ENCODE measurements at regions not wholly inside any gene's neighbourhood (a gene's known extent, or its start where the extent isn't known, plus 50 kb on each side); places are given as distances from the start of the nearest gene placed in this dataset.

DNA sequence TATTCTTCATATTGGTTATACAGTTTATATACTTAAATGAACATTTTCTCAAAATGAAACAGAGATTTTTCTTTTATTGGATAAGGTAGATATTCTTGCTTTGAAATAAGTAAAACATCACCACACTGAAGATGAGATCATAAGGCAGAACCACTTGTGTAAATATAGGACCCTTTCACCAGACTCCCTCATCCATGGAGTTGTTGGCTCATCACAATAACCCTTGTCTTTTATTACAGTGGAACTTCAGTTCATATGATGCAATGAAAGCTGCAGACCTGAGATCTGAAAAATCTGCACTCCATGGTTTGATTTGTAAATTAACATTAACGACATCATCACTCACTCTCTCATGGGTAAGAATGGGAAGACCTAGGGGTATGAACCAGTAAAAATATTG is 51.9 kb upstream of the DBX2 start:
- H3K4me3 ChIP-seq (ENCODE audit: low read length in 2 of 2): no peak overlapping the region
- ChIA-PET POLR2A (ENCODE audit: partially characterized antibody) (no interaction called here), CTCF (ENCODE audit: partially characterized antibody) (no interaction called here)
- intact Hi-C loops (cut with micrococcal nuclease): no loop called here
- H3K36me3 ChIP-seq (ENCODE audit: insufficient read depth, low read length): no peaks in the 10 kb centered on the region
- no peaks in the 10 kb centered on the region for H3K27me3 ChIP-seq (ENCODE audit: insufficient read depth, low read length)
- no peak overlapping the region for H3K27ac Mint-ChIP-seq
- no peaks in the 10 kb centered on the region for H3K4me1 ChIP-seq (ENCODE audit: insufficient read depth, low read length)
- no peak overlapping the region for H3K4me3 Mint-ChIP-seq
- H3K36me3 Mint-ChIP-seq: no peaks in the 10 kb centered on the region
- H3K4me1 Mint-ChIP-seq: no peaks in the 10 kb centered on the region
- peaks cover 0 to 4% (median 0%) of the 10 kb centered on the region in 8 donors for H3K9me3 Mint-ChIP-seq
- DNase-seq: no peak
- H3K9me3 ChIP-seq (ENCODE audit: control insufficient read depth in 1 of 2, low read length in 2 of 2): no peaks in the 10 kb centered on the region
- peaks cover 11 to 15% of the 10 kb centered on the region in 2 donors for H3K27me3 Mint-ChIP-seq
- H3K27ac ChIP-seq (ENCODE audit: low read depth, low read length): no peak overlapping the region

DNA sequence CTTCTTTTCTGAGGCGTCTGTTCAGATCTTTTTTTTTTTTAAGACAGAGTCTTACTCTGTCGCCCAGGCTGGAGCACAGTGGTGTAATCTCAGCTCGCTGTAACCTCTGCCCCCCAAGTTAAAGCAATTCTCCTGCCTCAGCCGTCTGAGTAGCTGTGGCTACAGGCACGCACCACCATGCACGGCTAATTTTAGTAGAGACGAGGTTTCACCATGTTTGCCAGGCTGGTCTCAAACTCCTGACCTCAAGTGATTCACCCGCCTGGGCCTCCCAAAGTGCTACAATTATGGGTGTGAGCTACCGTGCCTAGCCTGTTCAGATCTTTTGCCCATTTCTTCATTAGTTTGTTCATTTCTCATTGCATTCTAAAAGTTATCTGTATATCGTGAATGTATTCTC is 55.1 kb upstream of the DBX2 start:
- H3K27me3 Mint-ChIP-seq: peaks cover 3 to 8% of the 10 kb centered on the region in 2 donors
- Histone ChIP-seq H3K27ac (ENCODE audit: low read depth, low read length) (no peak overlapping the region), H3K9me3 (ENCODE audit: control insufficient read depth in 1 of 2, low read length in 2 of 2) (no peaks in the 10 kb centered on the region), H3K27me3 (ENCODE audit: insufficient read depth, low read length) (no peaks in the 10 kb centered on the region), H3K4me1 (ENCODE audit: insufficient read depth, low read length) (no peaks in the 10 kb centered on the region), H3K4me3 (ENCODE audit: low read length in 2 of 2) (no peak overlapping the region), H3K36me3 (ENCODE audit: insufficient read depth, low read length) (no peaks in the 10 kb centered on the region)
- no peak for DNase-seq
- CTCF ChIA-PET (ENCODE audit: partially characterized antibody): no interaction called here
- no peaks in the 10 kb centered on the region for H3K36me3 Mint-ChIP-seq
- intact Hi-C loops (cut with micrococcal nuclease): no loop called here
- peaks cover 0 to 9% (median 0%) of the 10 kb centered on the region in 8 donors for H3K9me3 Mint-ChIP-seq
- no peaks in the 10 kb centered on the region for H3K4me1 Mint-ChIP-seq
- no peak overlapping the region for H3K4me3 Mint-ChIP-seq
- POLR2A ChIA-PET (ENCODE audit: partially characterized antibody): no interaction called here
- no peak overlapping the region for H3K27ac Mint-ChIP-seq

DNA sequence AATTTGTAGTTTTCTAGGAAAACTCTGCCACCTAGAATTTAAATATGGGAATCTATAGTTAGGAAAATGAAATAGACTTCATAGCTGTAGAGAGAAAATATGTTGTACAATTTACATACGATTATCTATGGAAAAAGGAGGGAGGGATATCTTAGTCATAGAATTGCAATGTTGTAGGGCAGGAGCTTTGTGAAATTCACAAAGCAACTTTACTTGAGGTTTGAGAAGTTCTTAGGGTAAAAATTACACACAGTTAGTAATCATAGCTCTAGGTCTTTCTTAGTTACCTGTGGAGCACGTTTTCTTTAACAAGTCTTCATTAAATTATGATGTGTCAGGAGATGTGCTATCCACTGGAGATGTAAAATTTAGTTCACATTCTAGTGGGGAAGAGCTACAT is 61.4 kb upstream of the DBX2 start:
- H3K27me3 ChIP-seq (ENCODE audit: insufficient read depth, low read length): no peaks in the 10 kb centered on the region
- DNase-seq: no peak
- ChIA-PET CTCF (ENCODE audit: partially characterized antibody) (no interaction called here), POLR2A (ENCODE audit: partially characterized antibody) (no interaction called here)
- no peak overlapping the region for H3K27ac ChIP-seq (ENCODE audit: low read depth, low read length)
- no peaks in the 10 kb centered on the region for H3K36me3 Mint-ChIP-seq
- peaks cover 0 to 5% of the 10 kb centered on the region in 2 donors for H3K27me3 Mint-ChIP-seq
- H3K4me1 Mint-ChIP-seq: no peaks in the 10 kb centered on the region
- H3K4me1 ChIP-seq (ENCODE audit: insufficient read depth, low read length): no peaks in the 10 kb centered on the region
- peaks cover 0 to 6% (median 0%) of the 10 kb centered on the region in 8 donors for H3K9me3 Mint-ChIP-seq
- no peak overlapping the region for H3K27ac Mint-ChIP-seq
- no peak overlapping the region for H3K4me3 Mint-ChIP-seq
- intact Hi-C loops (cut with micrococcal nuclease): no loop called here
- H3K4me3 ChIP-seq (ENCODE audit: low read length in 2 of 2): no peak overlapping the region
- H3K36me3 ChIP-seq (ENCODE audit: insufficient read depth, low read length): no peaks in the 10 kb centered on the region
- H3K9me3 ChIP-seq (ENCODE audit: control insufficient read depth in 1 of 2, low read length in 2 of 2): no peaks in the 10 kb centered on the region

DNA sequence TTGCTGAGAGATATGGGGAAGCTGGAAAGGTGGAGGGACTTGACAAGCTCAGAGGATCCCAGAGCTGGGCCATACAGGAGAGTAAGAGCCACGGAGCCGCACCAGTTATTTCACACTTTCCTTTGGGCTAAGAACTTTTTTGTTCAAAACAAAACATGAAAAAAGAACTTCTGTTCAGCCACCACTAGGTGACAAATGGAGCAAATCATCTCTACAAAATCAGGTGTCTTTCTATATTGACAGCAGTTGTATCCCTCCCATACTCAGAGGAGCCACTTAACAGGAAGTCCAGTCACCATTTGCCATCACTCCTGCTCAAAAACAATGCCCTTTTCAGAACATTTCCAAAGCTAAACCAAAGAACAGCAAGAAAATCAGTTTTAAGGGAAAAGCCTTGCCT is 70.3 kb upstream of the DBX2 start:
- CTCF ChIA-PET (ENCODE audit: partially characterized antibody): interaction anchor here (1.5 kb wide), 1 partner anchor 11 kb away, joined by 3 read pairs; no protein-coding TSS in a partner anchor
- no peak overlapping the region for H3K4me3 ChIP-seq (ENCODE audit: low read length in 2 of 2)
- H3K27ac Mint-ChIP-seq: no peak overlapping the region
- no peak overlapping the region for H3K4me3 Mint-ChIP-seq
- H3K4me1 Mint-ChIP-seq: no peaks in the 10 kb centered on the region
- no peaks in the 10 kb centered on the region for H3K9me3 Mint-ChIP-seq
- H3K4me1 ChIP-seq (ENCODE audit: insufficient read depth, low read length): no peaks in the 10 kb centered on the region
- H3K36me3 ChIP-seq (ENCODE audit: insufficient read depth, low read length): no peaks in the 10 kb centered on the region
- H3K27me3 Mint-ChIP-seq: no peaks in the 10 kb centered on the region
- intact Hi-C loops (cut with micrococcal nuclease): no loop called here
- no peaks in the 10 kb centered on the region for H3K9me3 ChIP-seq (ENCODE audit: control insufficient read depth in 1 of 2, low read length in 2 of 2)
- DNase-seq: no peak
- H3K36me3 Mint-ChIP-seq: no peaks in the 10 kb centered on the region
- no peaks in the 10 kb centered on the region for H3K27me3 ChIP-seq (ENCODE audit: insufficient read depth, low read length)
- POLR2A ChIA-PET (ENCODE audit: partially characterized antibody): no interaction called here
- no peak overlapping the region for H3K27ac ChIP-seq (ENCODE audit: low read depth, low read length)

DNA sequence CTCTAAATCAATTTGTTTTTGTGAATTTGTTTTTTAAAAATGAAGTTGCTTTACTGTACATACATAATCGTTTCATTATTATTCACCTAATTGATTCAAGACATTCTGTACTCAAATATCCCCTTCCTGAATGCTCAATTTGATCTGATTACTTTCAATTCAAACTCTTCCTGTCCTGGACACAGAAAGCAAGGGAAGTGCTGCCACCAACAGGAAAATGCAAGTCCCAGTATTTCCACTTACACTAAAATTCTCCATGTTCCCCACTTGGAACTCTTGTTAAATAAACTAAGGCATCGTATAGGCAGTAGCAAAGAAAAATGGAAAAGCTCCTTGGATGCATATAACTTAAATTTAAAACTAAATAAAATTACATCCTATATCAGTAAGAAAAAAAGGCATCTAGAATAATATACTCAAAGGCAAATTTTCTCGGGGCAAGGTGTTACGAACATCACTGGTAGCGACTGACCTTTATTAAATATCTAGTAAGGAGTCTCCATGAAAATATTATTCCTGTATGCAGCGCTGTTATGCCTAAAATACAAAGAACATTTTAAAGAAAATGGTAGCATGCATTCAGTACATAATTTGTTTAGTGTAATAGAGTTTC is 72.0 kb upstream of the DBX2 start:
- Histone ChIP-seq H3K4me3 (ENCODE audit: low read length in 2 of 2) (no peak overlapping the region), H3K4me1 (ENCODE audit: insufficient read depth, low read length) (no peaks in the 10 kb centered on the region), H3K9me3 (ENCODE audit: control insufficient read depth in 1 of 2, low read length in 2 of 2) (no peaks in the 10 kb centered on the region), H3K27ac (ENCODE audit: low read depth, low read length) (no peak overlapping the region), H3K36me3 (ENCODE audit: insufficient read depth, low read length) (no peaks in the 10 kb centered on the region), H3K27me3 (ENCODE audit: insufficient read depth, low read length) (no peaks in the 10 kb centered on the region)
- H3K27ac Mint-ChIP-seq: no peak overlapping the region
- intact Hi-C loops (cut with micrococcal nuclease): no loop called here
- H3K36me3 Mint-ChIP-seq: no peaks in the 10 kb centered on the region
- CTCF ChIA-PET (ENCODE audit: partially characterized antibody): no interaction called here
- DNase-seq: no peak
- H3K4me1 Mint-ChIP-seq: no peaks in the 10 kb centered on the region
- no peaks in the 10 kb centered on the region for H3K9me3 Mint-ChIP-seq
- H3K27me3 Mint-ChIP-seq: peaks cover 0 to 2% of the 10 kb centered on the region in 2 donors
- POLR2A ChIA-PET (ENCODE audit: partially characterized antibody): no interaction called here
- H3K4me3 Mint-ChIP-seq: no peak overlapping the region

DNA sequence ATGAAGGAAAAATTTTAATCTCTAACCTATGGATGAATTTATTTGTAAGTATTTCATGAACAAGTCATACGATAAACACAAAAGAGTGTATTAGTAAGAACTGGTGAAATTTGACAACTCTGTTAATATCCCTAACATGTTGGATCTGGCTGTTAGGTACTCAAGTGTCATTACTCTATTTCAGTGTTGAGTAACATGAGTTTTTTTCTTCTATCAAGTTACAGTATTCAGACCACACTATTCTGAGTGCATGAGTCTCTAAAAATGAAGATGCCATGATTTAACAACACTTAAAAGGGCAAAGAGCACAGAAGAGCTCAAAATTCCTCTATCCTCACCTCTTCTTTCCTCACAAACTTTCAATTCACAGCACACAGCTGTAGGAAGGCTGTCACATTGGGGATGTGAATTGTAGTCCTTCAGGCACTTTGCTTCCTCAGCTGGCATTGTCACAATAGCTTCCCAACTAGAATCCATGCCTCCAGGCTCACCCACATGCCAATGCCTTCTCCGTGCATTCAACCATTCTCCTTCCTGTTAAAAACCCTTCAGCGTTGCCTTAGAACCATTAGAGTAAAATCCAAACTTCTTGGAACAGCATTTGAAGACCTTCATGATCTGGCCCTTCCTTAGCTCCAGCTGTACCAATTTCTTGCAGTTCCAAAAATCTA is 73.7 kb upstream of the DBX2 start:
- Mint-ChIP-seq H3K4me1 (no peaks in the 10 kb centered on the region), H3K27ac (no peak overlapping the region), H3K27me3 (peaks cover 0 to 5% of the 10 kb centered on the region in 2 donors), H3K4me3 (no peak overlapping the region), H3K9me3 (no peaks in the 10 kb centered on the region), H3K36me3 (no peaks in the 10 kb centered on the region)
- intact Hi-C loops (cut with micrococcal nuclease): no loop called here
- H3K36me3 ChIP-seq (ENCODE audit: insufficient read depth, low read length): no peaks in the 10 kb centered on the region
- DNase-seq: no peak
- POLR2A ChIA-PET (ENCODE audit: partially characterized antibody): no interaction called here
- H3K4me1 ChIP-seq (ENCODE audit: insufficient read depth, low read length): no peaks in the 10 kb centered on the region
- H3K9me3 ChIP-seq (ENCODE audit: control insufficient read depth in 1 of 2, low read length in 2 of 2): no peaks in the 10 kb centered on the region
- H3K27ac ChIP-seq (ENCODE audit: low read depth, low read length): no peak overlapping the region
- CTCF ChIA-PET (ENCODE audit: partially characterized antibody): interaction anchor here (1.0 kb wide), 1 partner anchor 9 kb away, joined by 3 read pairs; no protein-coding TSS in a partner anchor
- H3K4me3 ChIP-seq (ENCODE audit: low read length in 2 of 2): no peak overlapping the region
- H3K27me3 ChIP-seq (ENCODE audit: insufficient read depth, low read length): no peaks in the 10 kb centered on the region

DNA sequence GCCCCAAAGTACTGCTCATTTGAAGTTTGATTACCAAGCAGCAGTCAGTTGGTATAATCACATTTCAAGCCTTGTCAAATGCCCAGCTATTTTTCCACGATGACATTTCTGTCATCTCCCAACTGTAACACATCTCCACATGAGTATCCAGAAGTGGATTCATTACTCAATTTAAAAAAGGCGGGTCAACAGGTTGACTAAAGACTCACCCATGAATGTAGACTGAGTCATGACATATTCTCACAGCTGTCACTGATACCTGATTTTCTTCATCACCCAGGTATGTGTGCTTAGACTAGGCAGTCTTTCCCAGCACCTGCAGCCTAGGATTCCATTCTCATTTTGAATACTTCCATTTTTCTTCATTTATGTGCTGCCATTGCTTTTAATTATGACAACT is 75.1 kb upstream of the DBX2 start:
- H3K27ac Mint-ChIP-seq: no peak overlapping the region

More for the DNA sequence above, 75.1 kb upstream of the DBX2 start:
- no peak overlapping the region for H3K27ac ChIP-seq (ENCODE audit: low read depth, low read length)
- H3K27me3 ChIP-seq (ENCODE audit: insufficient read depth, low read length): no peaks in the 10 kb centered on the region
- Mint-ChIP-seq H3K4me3 (no peak overlapping the region), H3K9me3 (no peaks in the 10 kb centered on the region), H3K36me3 (no peaks in the 10 kb centered on the region), H3K27me3 (peaks cover 0 to 5% of the 10 kb centered on the region in 2 donors), H3K4me1 (no peaks in the 10 kb centered on the region)
- H3K36me3 ChIP-seq (ENCODE audit: insufficient read depth, low read length): no peaks in the 10 kb centered on the region
- H3K4me3 ChIP-seq (ENCODE audit: low read length in 2 of 2): no peak overlapping the region
- H3K4me1 ChIP-seq (ENCODE audit: insufficient read depth, low read length): no peaks in the 10 kb centered on the region
- no peaks in the 10 kb centered on the region for H3K9me3 ChIP-seq (ENCODE audit: control insufficient read depth in 1 of 2, low read length in 2 of 2)
- intact Hi-C loops (cut with micrococcal nuclease): no loop called here
- POLR2A ChIA-PET (ENCODE audit: partially characterized antibody): no interaction called here
- CTCF ChIA-PET (ENCODE audit: partially characterized antibody): no interaction called here
- DNase-seq: no peak
